ENCODE measurements at regions not wholly inside any gene's neighbourhood (a gene's known extent, or its start where the extent isn't known, plus 50 kb on each side); places are given as distances from the start of the nearest gene placed in this dataset.

- TF ChIP-seq ZNF274 (IDR thresholded peaks at IDR 0.05; ENCODE audit: low read depth, low read length) (no peak), SUZ12 (IDR thresholded peaks at IDR 0.05; ENCODE audit: extremely low read depth, insufficient read depth, insufficient read length) (no peak), YY1 (IDR thresholded peaks at IDR 0.05; ENCODE audit: insufficient read depth, insufficient read length) (no peak)
Measured at GRCh38 chr2:234395891-234396420, 100.9 kb downstream of the ARL4C start.

Data from NT2/D1 (cell line).